Neural cell (in vitro differentiated cells): ENCODE measurements at regions not wholly inside any gene's neighbourhood (a gene's known extent, or its start where the extent isn't known, plus 50 kb on each side); places are given as distances from the start of the nearest gene placed in this dataset.

Experiments used
- H2AFZ ChIP-seq: fragments of 200-600, 300-800 bp; sonication (generic), shearing (Covaris generic); 2 replicates; pipeline ENCODE4 v1.6.0; 2014; ENCODE audit warnings: low read depth, mild to moderate bottlenecking, antibody characterized with exemption, low read length, moderate library complexity
- H3F3A ChIP-seq: fragments of 200-600 bp; shearing (Covaris generic); 2 replicates; pipeline ENCODE4 v1.6.1; 2016; ENCODE audit warnings: mild to moderate bottlenecking, moderate library complexity, mixed read lengths, antibody characterized with exemption, low read length; ENCODE audit not compliant: insufficient read depth, poor library complexity, severe bottlenecking
- H3K27ac ChIP-seq: fragments of 200-600, 300-800 bp; sonication (generic), shearing (Covaris generic); 2 replicates; pipeline ENCODE4 v1.5.1; 2014; ENCODE audit warnings: mild to moderate bottlenecking, low read length, moderate library complexity
- H3K27me3 ChIP-seq: fragments of 300-800, 200-600 bp; sonication (generic), shearing (Covaris generic); 2 replicates; pipeline ENCODE4 v1.6.0; 2014; ENCODE audit warnings: mild to moderate bottlenecking, low read depth, low read length, moderate library complexity; ENCODE audit not compliant: insufficient read depth
- H3K36me3 ChIP-seq: fragments of 300-800, 200-600 bp; sonication (generic), shearing (Covaris generic); 2 replicates; pipeline ENCODE4 v1.5.1; 2014; ENCODE audit warnings: mild to moderate bottlenecking, antibody characterized with exemption, low read length, moderate library complexity; ENCODE audit not compliant: insufficient read depth
- H3K4me2 ChIP-seq: fragments of 300-800, 200-600 bp; sonication (generic), shearing (Covaris generic); 2 replicates; pipeline ENCODE4 v1.6.0; 2014; ENCODE audit warnings: mild to moderate bottlenecking, low read length
- H3K4me3 ChIP-seq: fragments of 300-800, 200-600 bp; sonication (generic), shearing (Covaris generic); 2 replicates; pipeline ENCODE4 v1.5.1; 2014; ENCODE audit warnings: mild to moderate bottlenecking, low read length, moderate library complexity
- H3K79me2 ChIP-seq: fragments of 200-600 bp; shearing (Covaris generic); replicated peaks from 2 replicates; pipeline ENCODE4 v1.6.0; 2014; ENCODE audit warnings: mild to moderate bottlenecking, low read length, moderate library complexity; ENCODE audit not compliant: insufficient read depth
- H3K9ac ChIP-seq: fragments of 300-800, 200-600 bp; sonication (generic), shearing (Covaris generic); 2 replicates; pipeline ENCODE4 v1.6.1; 2016; ENCODE audit warnings: mild to moderate bottlenecking, low read length, mixed read lengths
- H3K9me2 ChIP-seq: fragments of 200-600 bp; shearing (Covaris generic); 2 replicates; pipeline ENCODE4 v1.6.1; 2016; ENCODE audit warnings: mild to moderate bottlenecking, low read length, mixed read lengths; ENCODE audit not compliant: insufficient read depth
- H3K9me3 ChIP-seq: fragments of 200-600, 300-800 bp; sonication (generic), shearing (Covaris generic); 2 replicates; pipeline ENCODE4 v1.6.1; 2016; ENCODE audit warnings: mild to moderate bottlenecking, mixed run types, low read length, moderate library complexity, mixed read lengths
- H4K20me1 ChIP-seq: fragments of 200-600 bp; shearing (Covaris generic); 2 replicates; pipeline ENCODE4 v1.6.1; 2016; ENCODE audit warnings: mild to moderate bottlenecking, mixed run types; ENCODE audit not compliant: insufficient read depth
- EP300 ChIP-seq: fragments of 450-650 bp; conservative IDR thresholded peaks from 2 replicates; pipeline ENCODE4 v1.6.1; 2014; ENCODE audit warnings: antibody characterized with exemption, mild to moderate bottlenecking, moderate library complexity; ENCODE audit not compliant: poor library complexity, severe bottlenecking
- EZH2 ChIP-seq: fragments of 200-600, 300-800 bp; shearing (Covaris generic), sonication (generic); IDR thresholded peaks from 2 replicates; pipeline ENCODE4 v1.6.1; 2014; ENCODE audit warnings: antibody characterized with exemption, low read length, borderline replicate concordance, mild to moderate bottlenecking; ENCODE audit not compliant: insufficient read depth, poor library complexity, severe bottlenecking
- MXI1 ChIP-seq: fragments of 450-650 bp; conservative IDR thresholded peaks from 2 replicates; pipeline ENCODE4 v1.6.1; 2014; ENCODE audit warnings: antibody characterized with exemption, mild to moderate bottlenecking; ENCODE audit not compliant: poor library complexity, severe bottlenecking
- POLR2AphosphoS5 ChIP-seq: IDR thresholded peaks from 2 replicates; pipeline ENCODE4 v1.6.1; 2012
- RAD21 ChIP-seq: fragments of 450-650 bp; conservative IDR thresholded peaks from 2 replicates; pipeline ENCODE4 v1.6.1; 2014; ENCODE audit warnings: antibody characterized with exemption, mild to moderate bottlenecking, moderate library complexity
- SMC3 ChIP-seq: fragments of 450-650 bp; conservative IDR thresholded peaks from 2 replicates; pipeline ENCODE4 v1.6.1; 2014; ENCODE audit warnings: antibody characterized with exemption, mild to moderate bottlenecking, moderate library complexity; ENCODE audit not compliant: poor library complexity
- TAF1 ChIP-seq: IDR thresholded peaks from 2 replicates; pipeline ENCODE4 v1.6.1; 2012; ENCODE audit warnings: low read depth
- TF ChIP-seq, protein P1 (sequence below): fragments of 450-650 bp; IDR thresholded peaks from 2 replicates; pipeline ENCODE4 v1.5.1; 2014; ENCODE audit warnings: antibody characterized with exemption, mild to moderate bottlenecking, moderate library complexity; ENCODE audit not compliant: poor library complexity, severe bottlenecking
- TF ChIP-seq, protein P2 (sequence below): IDR thresholded peaks from 2 replicates; pipeline ENCODE4 v1.6.1; 2012; ENCODE audit warnings: borderline replicate concordance

DNA sequence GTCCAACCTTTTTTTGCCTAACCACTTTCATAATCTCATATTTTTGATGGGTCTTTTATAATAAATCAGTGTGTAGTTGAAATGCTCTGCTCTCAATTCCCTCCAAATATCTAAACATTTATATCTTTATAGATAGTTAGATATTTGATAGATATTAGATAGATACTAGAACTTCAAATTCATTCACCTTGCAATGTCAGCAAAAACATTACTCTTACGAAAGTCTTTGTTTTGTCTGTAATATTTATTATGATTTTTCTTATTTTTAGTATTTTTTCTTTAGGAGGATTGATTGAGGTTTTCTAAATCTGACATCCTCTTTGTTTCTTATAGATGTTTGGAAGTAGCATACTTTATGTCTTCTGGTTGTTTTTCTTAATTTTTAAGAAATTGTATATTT is 2563.6 kb downstream of the PCDH7 start:
- H3K4me3 ChIP-seq, result no peak overlapping the region
- H3K79me2 ChIP-seq, result no peaks in the 10 kb centered on the region
- H3K27me3 ChIP-seq, result no peaks in the 10 kb centered on the region
- H3K9ac ChIP-seq, result no peak overlapping the region
- no peak overlapping the region for H3K27ac ChIP-seq
- no peaks in the 10 kb centered on the region for H3K9me2 ChIP-seq
- no peaks in the 10 kb centered on the region for H3K36me3 ChIP-seq
- H4K20me1 ChIP-seq, result no peaks in the 10 kb centered on the region
- no peaks in the 10 kb centered on the region for H3K9me3 ChIP-seq
- no peaks in the 10 kb centered on the region for H3F3A ChIP-seq
- H3K4me2 ChIP-seq, result no peak overlapping the region
- TF ChIP-seq POLR2AphosphoS5, result no peak
- TF ChIP-seq MXI1, result no peak
- TF ChIP-seq EP300, result no peak
- TF ChIP-seq SMC3, result no peak
- TF ChIP-seq RAD21, result no peak
- no peak for TF ChIP-seq EZH2
- TF ChIP-seq, protein P1, sequence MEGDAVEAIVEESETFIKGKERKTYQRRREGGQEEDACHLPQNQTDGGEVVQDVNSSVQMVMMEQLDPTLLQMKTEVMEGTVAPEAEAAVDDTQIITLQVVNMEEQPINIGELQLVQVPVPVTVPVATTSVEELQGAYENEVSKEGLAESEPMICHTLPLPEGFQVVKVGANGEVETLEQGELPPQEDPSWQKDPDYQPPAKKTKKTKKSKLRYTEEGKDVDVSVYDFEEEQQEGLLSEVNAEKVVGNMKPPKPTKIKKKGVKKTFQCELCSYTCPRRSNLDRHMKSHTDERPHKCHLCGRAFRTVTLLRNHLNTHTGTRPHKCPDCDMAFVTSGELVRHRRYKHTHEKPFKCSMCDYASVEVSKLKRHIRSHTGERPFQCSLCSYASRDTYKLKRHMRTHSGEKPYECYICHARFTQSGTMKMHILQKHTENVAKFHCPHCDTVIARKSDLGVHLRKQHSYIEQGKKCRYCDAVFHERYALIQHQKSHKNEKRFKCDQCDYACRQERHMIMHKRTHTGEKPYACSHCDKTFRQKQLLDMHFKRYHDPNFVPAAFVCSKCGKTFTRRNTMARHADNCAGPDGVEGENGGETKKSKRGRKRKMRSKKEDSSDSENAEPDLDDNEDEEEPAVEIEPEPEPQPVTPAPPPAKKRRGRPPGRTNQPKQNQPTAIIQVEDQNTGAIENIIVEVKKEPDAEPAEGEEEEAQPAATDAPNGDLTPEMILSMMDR, result no peak
- TF ChIP-seq TAF1, result no peak
- TF ChIP-seq, protein P2, sequence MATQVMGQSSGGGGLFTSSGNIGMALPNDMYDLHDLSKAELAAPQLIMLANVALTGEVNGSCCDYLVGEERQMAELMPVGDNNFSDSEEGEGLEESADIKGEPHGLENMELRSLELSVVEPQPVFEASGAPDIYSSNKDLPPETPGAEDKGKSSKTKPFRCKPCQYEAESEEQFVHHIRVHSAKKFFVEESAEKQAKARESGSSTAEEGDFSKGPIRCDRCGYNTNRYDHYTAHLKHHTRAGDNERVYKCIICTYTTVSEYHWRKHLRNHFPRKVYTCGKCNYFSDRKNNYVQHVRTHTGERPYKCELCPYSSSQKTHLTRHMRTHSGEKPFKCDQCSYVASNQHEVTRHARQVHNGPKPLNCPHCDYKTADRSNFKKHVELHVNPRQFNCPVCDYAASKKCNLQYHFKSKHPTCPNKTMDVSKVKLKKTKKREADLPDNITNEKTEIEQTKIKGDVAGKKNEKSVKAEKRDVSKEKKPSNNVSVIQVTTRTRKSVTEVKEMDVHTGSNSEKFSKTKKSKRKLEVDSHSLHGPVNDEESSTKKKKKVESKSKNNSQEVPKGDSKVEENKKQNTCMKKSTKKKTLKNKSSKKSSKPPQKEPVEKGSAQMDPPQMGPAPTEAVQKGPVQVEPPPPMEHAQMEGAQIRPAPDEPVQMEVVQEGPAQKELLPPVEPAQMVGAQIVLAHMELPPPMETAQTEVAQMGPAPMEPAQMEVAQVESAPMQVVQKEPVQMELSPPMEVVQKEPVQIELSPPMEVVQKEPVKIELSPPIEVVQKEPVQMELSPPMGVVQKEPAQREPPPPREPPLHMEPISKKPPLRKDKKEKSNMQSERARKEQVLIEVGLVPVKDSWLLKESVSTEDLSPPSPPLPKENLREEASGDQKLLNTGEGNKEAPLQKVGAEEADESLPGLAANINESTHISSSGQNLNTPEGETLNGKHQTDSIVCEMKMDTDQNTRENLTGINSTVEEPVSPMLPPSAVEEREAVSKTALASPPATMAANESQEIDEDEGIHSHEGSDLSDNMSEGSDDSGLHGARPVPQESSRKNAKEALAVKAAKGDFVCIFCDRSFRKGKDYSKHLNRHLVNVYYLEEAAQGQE, result no peak
- no peak overlapping the region for H2AFZ ChIP-seq

DNA sequence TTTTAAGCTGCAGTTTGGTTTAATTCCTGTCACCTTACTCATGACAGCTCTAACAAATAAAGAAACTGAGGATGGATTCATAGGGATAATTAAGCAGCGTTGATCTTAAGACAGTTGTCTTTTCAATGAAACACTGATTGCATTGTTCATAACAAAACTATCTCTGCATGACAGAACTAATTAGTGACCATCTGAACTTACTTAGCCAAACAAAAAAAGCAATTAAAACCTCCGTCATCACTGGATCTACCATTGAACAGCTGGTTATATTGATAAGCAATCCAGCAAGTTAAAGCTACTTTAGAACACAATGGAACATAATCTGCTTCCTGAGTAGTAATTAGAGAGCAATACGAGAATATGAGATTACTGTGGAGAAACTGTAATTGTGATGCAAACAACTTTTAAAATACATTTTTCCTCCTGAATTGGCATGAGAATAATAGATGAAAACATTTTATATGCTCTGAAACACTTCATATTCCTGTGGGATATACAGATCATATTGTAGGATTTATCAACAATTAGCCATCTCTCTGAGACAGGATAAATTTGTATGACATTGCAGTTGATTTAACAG is 2576.8 kb downstream of the PCDH7 start:
- TF ChIP-seq EZH2 (no peak), EP300 (no peak), RAD21 (no peak), TAF1 (no peak), MXI1 (no peak), POLR2AphosphoS5 (no peak), SMC3 (no peak)
- TF ChIP-seq, protein P1, result no peak
- TF ChIP-seq, protein P2, result no peak

More for the DNA sequence above, 2576.8 kb downstream of the PCDH7 start:
- Histone ChIP-seq H3K9me3 (no peaks in the 10 kb centered on the region), H3K4me3 (no peak overlapping the region), H3F3A (no peaks in the 10 kb centered on the region), H3K9ac (no peak overlapping the region), H2AFZ (no peak overlapping the region), H3K4me2 (no peak overlapping the region), H3K9me2 (no peaks in the 10 kb centered on the region), H3K79me2 (no peaks in the 10 kb centered on the region), H4K20me1 (no peaks in the 10 kb centered on the region), H3K27me3 (no peaks in the 10 kb centered on the region), H3K36me3 (no peaks in the 10 kb centered on the region), H3K27ac (no peak overlapping the region)
